ENCODE measurements at regions not wholly inside any gene's neighbourhood (a gene's known extent, or its start where the extent isn't known, plus 50 kb on each side); places are given as distances from the start of the nearest gene placed in this dataset.

DNA sequence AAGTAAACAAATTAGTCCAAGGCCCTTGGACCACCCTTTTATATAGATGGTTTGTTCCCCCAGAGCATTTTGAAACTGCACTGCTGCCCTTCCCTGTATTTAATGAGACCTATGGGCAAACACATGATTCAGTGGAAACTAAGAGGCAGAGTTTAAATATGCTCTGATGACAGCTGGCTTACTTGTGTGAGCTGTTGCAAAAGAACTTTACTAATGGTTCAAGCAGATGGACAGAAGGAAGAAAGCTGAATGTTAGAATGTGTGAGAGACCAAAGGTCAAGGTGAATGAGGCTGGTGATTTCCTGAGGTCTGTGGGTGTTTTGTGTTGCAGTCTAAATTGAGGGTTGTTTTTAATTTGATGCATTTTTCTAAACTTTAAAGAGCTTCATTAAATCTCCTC, 123.0 kb upstream of the CEP162 start:
- TF ChIP-seq, protein P1, sequence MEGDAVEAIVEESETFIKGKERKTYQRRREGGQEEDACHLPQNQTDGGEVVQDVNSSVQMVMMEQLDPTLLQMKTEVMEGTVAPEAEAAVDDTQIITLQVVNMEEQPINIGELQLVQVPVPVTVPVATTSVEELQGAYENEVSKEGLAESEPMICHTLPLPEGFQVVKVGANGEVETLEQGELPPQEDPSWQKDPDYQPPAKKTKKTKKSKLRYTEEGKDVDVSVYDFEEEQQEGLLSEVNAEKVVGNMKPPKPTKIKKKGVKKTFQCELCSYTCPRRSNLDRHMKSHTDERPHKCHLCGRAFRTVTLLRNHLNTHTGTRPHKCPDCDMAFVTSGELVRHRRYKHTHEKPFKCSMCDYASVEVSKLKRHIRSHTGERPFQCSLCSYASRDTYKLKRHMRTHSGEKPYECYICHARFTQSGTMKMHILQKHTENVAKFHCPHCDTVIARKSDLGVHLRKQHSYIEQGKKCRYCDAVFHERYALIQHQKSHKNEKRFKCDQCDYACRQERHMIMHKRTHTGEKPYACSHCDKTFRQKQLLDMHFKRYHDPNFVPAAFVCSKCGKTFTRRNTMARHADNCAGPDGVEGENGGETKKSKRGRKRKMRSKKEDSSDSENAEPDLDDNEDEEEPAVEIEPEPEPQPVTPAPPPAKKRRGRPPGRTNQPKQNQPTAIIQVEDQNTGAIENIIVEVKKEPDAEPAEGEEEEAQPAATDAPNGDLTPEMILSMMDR (IDR thresholded peaks at IDR 0.05; ENCODE audit: low read depth, low read length) = no peak
- Histone ChIP-seq H3K4me3 (ENCODE audit: low read depth, low read length) (no peak overlapping the region), H3K27me3 (ENCODE audit: insufficient read depth, low read depth, severe bottlenecking) (no peaks in the 10 kb centered on the region), H3K27ac (no peak overlapping the region), H3K9me3 (ENCODE audit: severe bottlenecking) (no peaks in the 10 kb centered on the region), H3K36me3 (no peaks in the 10 kb centered on the region)
- no peak for DNase-seq

DNA sequence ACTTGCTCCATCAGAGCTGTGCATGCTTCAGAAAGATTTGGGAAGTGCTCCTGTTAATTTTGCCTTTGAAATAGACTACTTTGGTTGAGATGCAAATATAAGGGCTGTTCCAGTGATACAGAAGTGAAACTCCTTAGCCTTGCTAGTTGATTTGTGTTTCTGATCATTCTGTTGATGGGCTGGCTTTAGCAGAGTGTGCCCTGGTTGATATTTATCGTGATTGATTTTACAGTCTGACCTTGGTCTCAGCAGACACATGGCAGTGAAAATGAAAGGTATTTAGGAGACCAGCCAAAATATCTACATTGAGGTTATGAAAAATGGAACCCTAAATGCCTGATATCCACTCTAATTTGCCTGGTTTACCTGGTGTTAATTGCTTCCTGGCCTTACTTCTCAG, 122.1 kb upstream of the CEP162 start:
- Histone ChIP-seq H3K27me3 (ENCODE audit: insufficient read depth, low read depth, severe bottlenecking) (no peaks in the 10 kb centered on the region), H3K4me3 (ENCODE audit: low read depth, low read length) (no peak overlapping the region), H3K36me3 (no peaks in the 10 kb centered on the region), H3K27ac (no peak overlapping the region), H3K9me3 (ENCODE audit: severe bottlenecking) (no peaks in the 10 kb centered on the region)
- no peak for DNase-seq
- TF ChIP-seq, protein P1 (IDR thresholded peaks at IDR 0.05; ENCODE audit: low read depth, low read length) = no peak

DNA sequence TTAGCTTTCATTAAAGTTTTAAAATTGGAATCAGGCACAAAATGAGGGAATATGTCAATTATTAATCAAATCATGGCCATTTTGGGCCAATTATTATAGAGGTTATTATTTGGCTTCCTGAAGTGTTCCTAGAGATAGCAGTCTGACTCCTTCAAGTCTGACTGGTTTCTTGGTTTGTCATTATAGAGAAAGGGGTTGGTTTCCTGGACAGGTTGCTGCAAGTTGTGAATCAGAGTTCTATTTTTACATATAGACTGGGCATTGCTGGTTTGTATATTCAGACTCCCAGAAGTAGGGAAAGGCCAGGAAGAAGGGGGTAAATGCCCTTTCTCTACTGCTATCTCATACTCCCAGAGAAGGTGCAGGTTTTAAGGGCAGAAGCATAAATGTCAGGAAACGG, 121.4 kb upstream of the CEP162 start:
- Histone ChIP-seq H3K9me3 (ENCODE audit: severe bottlenecking) (no peaks in the 10 kb centered on the region), H3K4me3 (ENCODE audit: low read depth, low read length) (no peak overlapping the region), H3K27me3 (ENCODE audit: insufficient read depth, low read depth, severe bottlenecking) (no peaks in the 10 kb centered on the region), H3K36me3 (no peaks in the 10 kb centered on the region), H3K27ac (no peak overlapping the region)
- no peak for DNase-seq
- TF ChIP-seq, protein P1 (IDR thresholded peaks at IDR 0.05; ENCODE audit: low read depth, low read length) = no peak

DNA sequence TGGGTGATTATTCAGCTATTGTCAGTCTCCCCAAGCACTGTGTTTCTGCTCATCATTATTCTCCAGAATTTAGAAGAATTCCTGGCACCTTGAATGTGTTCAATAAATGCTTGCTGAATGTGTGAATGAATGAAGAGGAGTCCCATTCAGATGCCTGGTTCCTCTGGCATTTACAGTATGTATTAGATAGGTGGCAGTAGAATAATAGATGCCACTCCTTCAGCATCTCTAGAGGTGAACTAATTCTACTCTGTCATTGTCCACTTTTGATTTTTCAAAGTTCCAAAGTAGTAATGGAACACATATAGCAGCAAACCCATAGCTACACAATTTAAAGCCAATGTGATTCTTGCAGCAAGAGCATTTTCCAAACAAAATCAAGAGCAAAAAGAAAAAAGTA, 118.9 kb upstream of the CEP162 start:
- Histone ChIP-seq H3K27ac (no peak overlapping the region), H3K27me3 (ENCODE audit: insufficient read depth, low read depth, severe bottlenecking) (no peaks in the 10 kb centered on the region), H3K9me3 (ENCODE audit: severe bottlenecking) (no peaks in the 10 kb centered on the region), H3K4me3 (ENCODE audit: low read depth, low read length) (no peak overlapping the region), H3K36me3 (no peaks in the 10 kb centered on the region)
- DNase-seq = no peak
- TF ChIP-seq, protein P1 (IDR thresholded peaks at IDR 0.05; ENCODE audit: low read depth, low read length) = no peak

DNA sequence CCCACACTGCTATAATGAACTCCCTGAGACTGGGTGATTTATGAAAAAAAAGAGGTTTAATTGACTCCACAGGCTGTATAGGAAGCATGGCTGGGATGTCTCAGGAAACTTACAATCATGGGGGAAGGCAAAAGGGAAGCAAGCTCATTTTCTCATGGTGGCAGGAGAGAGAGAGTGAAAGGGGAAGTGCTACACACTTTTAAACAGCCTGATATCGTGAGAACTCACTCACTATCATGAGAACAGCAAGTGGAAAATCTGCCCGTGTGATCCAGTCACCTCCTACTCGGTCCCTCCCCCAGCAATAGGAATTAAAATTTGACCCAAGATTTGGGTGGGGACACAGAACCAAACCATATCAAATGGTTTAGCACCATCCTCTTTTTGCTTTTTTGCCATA, 116.6 kb upstream of the CEP162 start:
- Histone ChIP-seq H3K27ac (no peak overlapping the region), H3K27me3 (ENCODE audit: insufficient read depth, low read depth, severe bottlenecking) (no peaks in the 10 kb centered on the region), H3K36me3 (no peaks in the 10 kb centered on the region), H3K9me3 (ENCODE audit: severe bottlenecking) (peaks cover 2% of the 10 kb centered on the region), H3K4me3 (ENCODE audit: low read depth, low read length) (no peak overlapping the region)
- TF ChIP-seq, protein P1 (IDR thresholded peaks at IDR 0.05; ENCODE audit: low read depth, low read length) = no peak
- DNase-seq = no peak

DNA sequence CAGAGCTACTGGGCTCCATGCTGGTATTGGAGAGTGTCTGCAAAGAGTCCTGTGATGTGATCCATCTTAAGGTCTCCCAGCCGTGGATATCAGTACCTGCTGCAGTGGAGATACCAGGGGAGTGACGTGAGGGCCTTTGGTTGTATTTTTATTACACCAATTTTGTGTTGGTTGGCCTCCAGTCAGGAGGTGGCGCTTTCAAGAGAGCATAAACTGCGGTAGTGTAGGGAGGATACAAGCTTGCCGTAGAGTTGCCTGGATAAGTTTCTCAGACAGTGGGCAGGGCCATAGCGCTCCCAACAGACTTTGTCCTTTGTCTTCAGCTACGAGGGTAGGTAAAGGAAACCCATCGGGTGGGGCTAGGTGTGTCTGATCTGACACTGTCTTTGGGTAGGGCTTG, 113.0 kb upstream of the CEP162 start:
- Histone ChIP-seq H3K27me3 (ENCODE audit: insufficient read depth, low read depth, severe bottlenecking) (no peaks in the 10 kb centered on the region), H3K36me3 (no peaks in the 10 kb centered on the region), H3K9me3 (ENCODE audit: severe bottlenecking) (peaks cover 2% of the 10 kb centered on the region), H3K27ac (no peak overlapping the region), H3K4me3 (ENCODE audit: low read depth, low read length) (no peak overlapping the region)
- DNase-seq = no peak
- TF ChIP-seq, protein P1 (IDR thresholded peaks at IDR 0.05; ENCODE audit: low read depth, low read length) = no peak

All from WERI-Rb-1 (cell line).